Endothelial cell of umbilical vein (primary cell): ENCODE measurements at regions not wholly inside any gene's neighbourhood (a gene's known extent, or its start where the extent isn't known, plus 50 kb on each side); places are given as distances from the start of the nearest gene placed in this dataset.

Experiments
- BruUV-seq: library from RNA; stranded (reverse); fragments of 400-500 nt; replicated peaks from 2 replicates; lab custom pipeline; 2021; lab: Mats Ljungman, UMichigan
- CTCF ChIA-PET: fragments of 300-600, 350-600 bp; sonication (Branson Sonifier 250); formaldehyde crosslinking; loops from one replicate; lab custom pipeline; 2021; ENCODE audit warnings: antibody characterized with exemption, inconsistent platforms; lab: Charles Lee
- POLR2A ChIA-PET: fragments of 300-600, 350-600 bp; sonication (Branson Sonifier 250); formaldehyde crosslinking; loops from one replicate; lab custom pipeline; 2021; ENCODE audit warnings: antibody characterized with exemption, inconsistent platforms; lab: Charles Lee
- DNase-seq: peaks from one replicate; pipeline ENCODE4 v3.0.0-alpha.2; 2011; ENCODE audit warnings: low read depth, low spot score
- FAIRE-seq: peaks from 2 replicates; lab custom pipeline; 2011; peaks lifted over from hg19 to GRCh38; lab: Jason Lieb, UNC
- H2AFZ ChIP-seq: 2 replicates; pipeline ENCODE4 v1.6.0; 2012; ENCODE audit warnings: low read depth, low read length, control low read depth, inconsistent platforms
- H3K27ac ChIP-seq: 2 replicates; pipeline ENCODE4 v1.5.1; 2011; ENCODE audit warnings: low read depth, mild to moderate bottlenecking, control low read depth, low read length, moderate library complexity; ENCODE audit not compliant: insufficient read depth
- H3K27me3 ChIP-seq, 2 experiments: 2 replicates each; pipeline versions ENCODE4 v1.6.0 to v1.6.1; 2011; ENCODE audit warnings: low read length in 2 of 2, mixed read lengths in 1 of 2; ENCODE audit not compliant: control insufficient read depth in 2 of 2, insufficient read depth in 2 of 2
- H3K36me3 ChIP-seq, 2 experiments: 2 replicates in 1 of 2; 3 replicates in 1 of 2; pipeline ENCODE4 v1.5.1; 2011; ENCODE audit warnings: low read length in 2 of 2, mild to moderate bottlenecking in 1 of 2, moderate library complexity in 1 of 2; ENCODE audit not compliant: control insufficient read depth in 2 of 2, insufficient read depth in 2 of 2; ENCODE audit errors: extremely low read depth in 1 of 2
- H3K4me1 ChIP-seq: 3 replicates; pipeline ENCODE4 v1.5.1; 2011; ENCODE audit warnings: mild to moderate bottlenecking, low read length; ENCODE audit not compliant: control insufficient read depth, insufficient read depth; ENCODE audit errors: extremely low read depth
- H3K4me2 ChIP-seq: 2 replicates; pipeline ENCODE4 v1.6.1; 2011; ENCODE audit warnings: low read length, control low read depth, mixed read lengths; ENCODE audit not compliant: insufficient read depth
- H3K4me3 ChIP-seq, 3 experiments: fragments of 200-600 bp in 1 of 3; sonication (generic), shearing (Covaris generic) in 1 of 3; replicated peaks in 1 of 3; 2 replicates each; pipeline ENCODE4 v1.5.1; 2011 to 2016; ENCODE audit warnings: control low read depth in 3 of 3, low read length in 3 of 3, mild to moderate bottlenecking in 2 of 3, inconsistent platforms in 1 of 3, low read depth in 1 of 3, moderate library complexity in 1 of 3; ENCODE audit not compliant: insufficient read depth in 1 of 3
- H3K79me2 ChIP-seq: 2 replicates; pipeline ENCODE4 v1.6.0; 2012; ENCODE audit warnings: low read length, inconsistent platforms; ENCODE audit not compliant: control insufficient read depth, insufficient read depth
- H3K9ac ChIP-seq: replicated peaks from 2 replicates; pipeline ENCODE3; 2011; ENCODE audit warnings: low read length, control low read depth; ENCODE audit not compliant: insufficient read depth; ENCODE audit errors: extremely low read depth
- H3K9me1 ChIP-seq: replicated peaks from 3 replicates; pipeline ENCODE4 v1.6.0; 2011; ENCODE audit warnings: mild to moderate bottlenecking, low read length; ENCODE audit not compliant: control insufficient read depth, insufficient read depth; ENCODE audit errors: extremely low read depth
- H3K9me3 ChIP-seq: replicated peaks from 2 replicates; pipeline ENCODE4 v1.5.1; 2012; ENCODE audit warnings: low read length, inconsistent platforms; ENCODE audit not compliant: control insufficient read depth, insufficient read depth
- H4K20me1 ChIP-seq: replicated peaks from 2 replicates; pipeline ENCODE3; 2011; ENCODE audit warnings: mild to moderate bottlenecking, low read length; ENCODE audit not compliant: control insufficient read depth, insufficient read depth; ENCODE audit errors: extremely low read depth
- CTCF ChIP-seq, 2 donors: IDR thresholded peaks; 1 replicate in 1 of 2; 2 replicates in 1 of 2; pipeline ENCODE4 v1.5.1; 2011; ENCODE audit warnings: low read length in 2 of 2, mild to moderate bottlenecking in 2 of 2, moderate library complexity in 2 of 2, control low read depth in 1 of 2, inconsistent platforms in 1 of 2, low read depth in 1 of 2; ENCODE audit not compliant: insufficient read depth in 1 of 2; ENCODE audit errors: extremely low read depth in 1 of 2
- EZH2 ChIP-seq: IDR thresholded peaks from 2 replicates; pipeline ENCODE4 v1.6.1; 2012; ENCODE audit warnings: borderline replicate concordance, low read depth, mild to moderate bottlenecking, moderate library complexity, low read length, inconsistent platforms; ENCODE audit not compliant: severe bottlenecking
- FOS ChIP-seq: IDR thresholded peaks from 2 replicates; pipeline ENCODE4 v1.6.1; 2011; ENCODE audit warnings: mild to moderate bottlenecking, low read length, moderate library complexity, borderline replicate concordance; ENCODE audit not compliant: insufficient read depth
- GATA2 ChIP-seq: IDR thresholded peaks from 2 replicates; pipeline ENCODE4 v1.7.0; 2011; ENCODE audit warnings: low read depth, mild to moderate bottlenecking, moderate library complexity, mixed read lengths, low read length; ENCODE audit not compliant: insufficient read length, insufficient read depth
- JUN ChIP-seq: IDR thresholded peaks from 2 replicates; pipeline ENCODE4 v1.6.1; 2011; ENCODE audit warnings: borderline replicate concordance, low read depth; ENCODE audit not compliant: insufficient read length, insufficient read depth
- MAX ChIP-seq: IDR thresholded peaks from 2 replicates; pipeline ENCODE4 v1.6.1; 2011; ENCODE audit not compliant: insufficient read depth, insufficient read length
- MYC ChIP-seq: IDR thresholded peaks from one replicate; pipeline ENCODE4 v1.6.1; 2011; ENCODE audit warnings: mild to moderate bottlenecking, low read depth, low read length
- POLR2A ChIP-seq: IDR thresholded peaks from 2 replicates; pipeline ENCODE4 v1.6.1; 2012; ENCODE audit warnings: low read depth, mild to moderate bottlenecking, control low read depth, low read length
- POLR2AphosphoS5 ChIP-seq: IDR thresholded peaks from 2 replicates; pipeline ENCODE4 v1.6.1; 2012; ENCODE audit warnings: low read depth, mild to moderate bottlenecking, control low read depth, low read length, moderate library complexity; ENCODE audit not compliant: insufficient read depth
- dilution Hi-C: fragments of 300-500 bp; cut with MboI; formaldehyde crosslinking; loops from one replicate; pipeline ENCODE4 v1.15.0; 2019; ENCODE audit warnings: low sequenced_read_pairs; ENCODE audit not compliant: extremely low pct_ligation_motif_present
- intact Hi-C: fragments of 100-400 bp; cut with micrococcal nuclease; formaldehyde crosslinking; loops from one replicate; pipeline ENCODE4 v1.10.0; 2022

- intact Hi-C loops, result no loop called here
Measured at GRCh38 chr1:118396279-118396678, 211.3 kb upstream of the SPAG17 start.

More at GRCh38 chr1:118396279-118396678, 211.3 kb upstream of the SPAG17 start:
- TF ChIP-seq CTCF (IDR thresholded peaks at IDR 0.05; ENCODE audit: extremely low read depth in 1 of 2, insufficient read depth in 1 of 2, low read depth in 1 of 2, low read length in 2 of 2) (no peak), MYC (no peak), JUN (no peak), FOS (no peak), GATA2 (no peak), POLR2AphosphoS5 (no peak), EZH2 (no peak), MAX (no peak), POLR2A (no peak)
- no peak for DNase-seq
- CTCF ChIA-PET, result no interaction called here
- dilution Hi-C loops, result no loop called here
- H3K4me2 ChIP-seq, result no peak overlapping the region
- H3K4me1 ChIP-seq, result no peaks in the 10 kb centered on the region
- H4K20me1 ChIP-seq, result no peaks in the 10 kb centered on the region
- no peak overlapping the region for H2AFZ ChIP-seq
- no peaks in the 10 kb centered on the region for H3K36me3 ChIP-seq
- H3K27ac ChIP-seq, result no peak overlapping the region
- H3K9me3 ChIP-seq, result no peaks in the 10 kb centered on the region
- H3K4me3 ChIP-seq, result no peak overlapping the region
- H3K9ac ChIP-seq, result no peak overlapping the region
- POLR2A ChIA-PET, result no interaction called here
- no TSS peak for BruUV-seq
- H3K27me3 ChIP-seq, result no peaks in the 10 kb centered on the region
- H3K79me2 ChIP-seq, result no peaks in the 10 kb centered on the region
- no peak for FAIRE-seq
- no peaks in the 10 kb centered on the region for H3K9me1 ChIP-seq
